AG10803 (cell line): ENCODE measurements at regions not wholly inside any gene's neighbourhood (a gene's known extent, or its start where the extent isn't known, plus 50 kb on each side); places are given as distances from the start of the nearest gene placed in this dataset.

ENCODE experiments used
- DNase-seq: peaks from one replicate; pipeline ENCODE4 v3.0.0; 2010; ENCODE audit warnings: low read depth
- H3K4me3 ChIP-seq: 2 replicates; pipeline ENCODE4 v1.5.1; 2011; ENCODE audit warnings: mild to moderate bottlenecking, low read length, control low read depth
- TF ChIP-seq, protein P1 (sequence below): conservative IDR thresholded peaks from 2 replicates; pipeline ENCODE4 v1.5.1; 2011; ENCODE audit warnings: mild to moderate bottlenecking, low read length, control low read depth, inconsistent platforms

GRCh38 chr2:217095511-217096205 lies 235.8 kb upstream of the TNP1 start:
- DNase-seq, result no peak
- H3K4me3 ChIP-seq, result no peak overlapping the region
- TF ChIP-seq, protein P1, sequence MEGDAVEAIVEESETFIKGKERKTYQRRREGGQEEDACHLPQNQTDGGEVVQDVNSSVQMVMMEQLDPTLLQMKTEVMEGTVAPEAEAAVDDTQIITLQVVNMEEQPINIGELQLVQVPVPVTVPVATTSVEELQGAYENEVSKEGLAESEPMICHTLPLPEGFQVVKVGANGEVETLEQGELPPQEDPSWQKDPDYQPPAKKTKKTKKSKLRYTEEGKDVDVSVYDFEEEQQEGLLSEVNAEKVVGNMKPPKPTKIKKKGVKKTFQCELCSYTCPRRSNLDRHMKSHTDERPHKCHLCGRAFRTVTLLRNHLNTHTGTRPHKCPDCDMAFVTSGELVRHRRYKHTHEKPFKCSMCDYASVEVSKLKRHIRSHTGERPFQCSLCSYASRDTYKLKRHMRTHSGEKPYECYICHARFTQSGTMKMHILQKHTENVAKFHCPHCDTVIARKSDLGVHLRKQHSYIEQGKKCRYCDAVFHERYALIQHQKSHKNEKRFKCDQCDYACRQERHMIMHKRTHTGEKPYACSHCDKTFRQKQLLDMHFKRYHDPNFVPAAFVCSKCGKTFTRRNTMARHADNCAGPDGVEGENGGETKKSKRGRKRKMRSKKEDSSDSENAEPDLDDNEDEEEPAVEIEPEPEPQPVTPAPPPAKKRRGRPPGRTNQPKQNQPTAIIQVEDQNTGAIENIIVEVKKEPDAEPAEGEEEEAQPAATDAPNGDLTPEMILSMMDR, result no peak

DNA sequence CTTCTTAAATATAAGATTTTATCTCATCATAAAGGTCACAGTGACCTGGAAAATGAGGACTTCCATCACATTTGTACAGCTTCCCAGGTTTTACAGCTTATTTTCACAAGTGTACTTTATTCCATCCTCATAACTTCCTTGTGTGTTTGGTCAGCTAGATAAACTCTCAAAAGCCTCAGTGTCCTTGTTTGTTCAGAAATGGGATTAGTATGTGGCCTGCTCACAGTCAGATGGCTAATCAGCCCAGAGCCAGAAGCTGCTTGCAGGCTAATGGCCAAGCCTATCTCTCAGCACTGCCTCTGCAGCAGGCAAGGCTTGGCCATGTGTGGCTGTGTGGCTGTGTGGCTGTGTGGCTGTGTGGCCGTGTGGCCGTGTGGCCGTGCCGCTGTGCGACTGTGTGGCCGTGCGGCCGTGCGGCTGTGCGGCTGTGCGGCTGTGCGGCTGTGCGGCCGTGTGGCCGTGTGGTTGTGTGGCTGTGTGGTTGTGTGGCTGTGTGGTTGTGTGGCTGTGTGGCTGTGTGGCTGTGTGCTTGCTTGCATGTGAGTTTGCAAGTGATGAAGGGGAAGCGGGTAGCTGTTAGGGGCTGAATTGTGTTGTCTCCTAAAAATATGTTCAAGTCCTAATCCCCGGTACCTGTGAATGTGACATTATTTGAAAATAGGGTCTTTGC lies 233.0 kb upstream of the TNP1 start:
- DNase-seq, result no peak
- TF ChIP-seq, protein P1, result no peak
- H3K4me3 ChIP-seq, result no peak overlapping the region

GRCh38 chr2:217091531-217091930 lies 231.7 kb upstream of the TNP1 start:
- TF ChIP-seq, protein P1, result no peak
- DNase-seq, result no peak
- no peak overlapping the region for H3K4me3 ChIP-seq

GRCh38 chr2:217090884-217091283 lies 231.0 kb upstream of the TNP1 start:
- H3K4me3 ChIP-seq, result no peak overlapping the region
- no peak for DNase-seq
- TF ChIP-seq, protein P1, result no peak

DNA sequence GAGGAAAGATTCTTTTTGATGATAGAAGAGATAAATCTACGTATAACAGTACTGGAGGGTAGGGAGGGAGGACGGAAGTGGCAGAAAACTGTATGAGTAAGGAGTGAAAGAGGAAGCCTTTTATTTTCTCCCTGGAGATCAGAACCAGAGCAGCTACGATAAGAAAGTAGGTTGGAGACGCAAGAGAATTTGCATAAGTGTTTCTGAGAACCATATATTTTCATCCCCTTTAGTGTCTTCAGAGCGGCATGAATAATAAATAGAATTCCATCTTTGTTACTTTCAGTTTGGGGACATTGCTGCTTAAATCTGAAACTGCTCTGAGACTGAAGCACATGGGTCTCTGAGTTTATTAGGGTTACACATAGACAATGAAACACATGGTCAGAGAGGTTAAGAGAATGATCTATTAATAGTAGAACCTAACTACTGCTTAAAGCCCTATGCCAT lies 230.2 kb upstream of the TNP1 start:
- DNase-seq, result peak; percentile 26
- TF ChIP-seq, protein P1, result no peak

DNA sequence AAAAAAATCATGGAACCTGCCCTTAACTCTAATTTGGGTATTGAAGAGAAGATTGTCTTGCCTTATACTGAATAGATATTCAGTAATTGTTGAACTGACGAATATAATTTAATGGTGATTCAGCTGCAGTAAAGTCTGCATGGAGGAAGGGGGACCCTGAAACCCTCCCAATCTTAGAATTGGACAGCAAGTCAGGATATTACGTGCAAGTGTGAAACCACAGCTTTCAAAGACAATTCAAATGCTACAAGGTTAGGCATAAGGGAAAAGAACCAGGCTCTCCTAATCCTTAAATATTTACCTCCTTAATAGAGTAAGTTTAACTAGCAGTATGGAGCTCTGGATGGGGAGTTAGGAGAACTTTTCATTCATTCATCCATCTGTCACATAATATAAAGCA lies 226.9 kb upstream of the TNP1 start:
- no peak overlapping the region for H3K4me3 ChIP-seq
- TF ChIP-seq, protein P1, result no peak
- DNase-seq, result no peak

More for the DNA sequence above, 230.2 kb upstream of the TNP1 start:
- peak overlapping the region; percentile 15 for H3K4me3 ChIP-seq

DNA sequence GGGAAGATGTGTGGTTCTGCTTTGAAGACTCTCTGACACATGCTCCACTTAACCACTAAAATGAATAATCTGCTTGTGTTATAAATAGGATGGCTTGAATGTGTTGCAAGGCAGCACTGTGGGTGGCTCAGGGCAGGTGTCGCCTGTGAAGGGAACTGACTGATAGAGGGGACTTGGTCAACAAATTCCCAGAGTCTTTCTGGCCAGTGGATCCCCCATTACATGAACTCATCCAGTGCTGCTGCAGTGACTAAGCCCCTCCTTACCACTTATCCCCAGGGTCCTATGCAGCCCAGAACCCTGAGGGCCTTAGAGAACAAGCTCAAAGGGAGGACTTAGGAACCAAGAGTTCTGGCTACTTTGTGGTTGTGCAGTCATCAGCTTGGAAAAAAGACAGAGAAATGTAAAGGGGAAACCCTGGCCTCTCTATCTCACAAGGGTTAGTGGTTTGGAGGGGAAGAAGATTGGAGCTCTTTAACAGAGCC lies 226.2 kb upstream of the TNP1 start:
- TF ChIP-seq, protein P1, result no peak
- H3K4me3 ChIP-seq, result no peak overlapping the region
- DNase-seq, result peak; percentile 47
